GM19025 (cell line): ENCODE measurements at regions not wholly inside any gene's neighbourhood (a gene's known extent, or its start where the extent isn't known, plus 50 kb on each side); places are given as distances from the start of the nearest gene placed in this dataset.

Experiments
- ATAC-seq: cut with Tn5 transposase; IDR thresholded peaks from one replicate; pipeline ENCODE4 v1.9.1; 2021; ENCODE audit warnings: mild to moderate bottlenecking, low read depth, moderate library complexity; ENCODE audit not compliant: unreplicated experiment

DNA sequence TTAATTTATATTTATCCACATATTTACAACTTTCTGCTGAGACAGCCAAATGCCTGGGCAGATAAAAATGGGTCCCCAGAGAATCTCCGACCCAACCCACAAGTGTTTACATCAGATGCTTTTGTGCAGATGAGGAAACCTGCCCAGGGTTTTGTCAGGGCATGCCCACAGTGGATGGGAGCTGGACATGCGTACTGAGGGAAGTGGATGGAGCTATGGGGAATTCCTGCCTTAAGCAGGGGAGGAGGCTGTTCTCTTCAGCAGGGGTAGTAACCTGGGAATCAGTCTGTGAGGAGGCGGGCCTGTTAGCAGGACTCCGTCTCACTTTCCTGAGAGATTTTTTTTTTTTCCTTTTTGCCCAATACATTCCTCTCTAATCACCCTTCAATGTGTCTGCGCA is 122.9 kb downstream of the RFC3 start:
- ATAC-seq: no peak

DNA sequence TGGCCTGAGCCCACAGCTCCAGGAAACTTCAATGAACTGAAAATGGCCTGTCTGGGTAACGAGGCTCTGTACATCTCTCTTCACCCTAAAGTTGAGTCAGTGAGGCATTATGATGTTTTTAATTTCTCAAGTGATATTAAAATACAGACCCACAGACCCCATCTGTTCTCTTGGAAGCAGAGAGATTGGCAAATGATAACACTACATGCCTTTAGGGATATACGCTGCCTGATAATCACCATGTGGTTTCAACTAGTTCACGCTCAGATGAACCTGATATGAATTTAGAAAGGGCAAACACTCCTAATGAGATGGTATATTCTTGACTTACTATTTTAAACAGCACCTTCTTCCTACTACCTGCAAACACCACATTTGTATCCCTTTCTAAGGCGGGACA is 127.5 kb downstream of the RFC3 start:
- ATAC-seq: no peak

DNA sequence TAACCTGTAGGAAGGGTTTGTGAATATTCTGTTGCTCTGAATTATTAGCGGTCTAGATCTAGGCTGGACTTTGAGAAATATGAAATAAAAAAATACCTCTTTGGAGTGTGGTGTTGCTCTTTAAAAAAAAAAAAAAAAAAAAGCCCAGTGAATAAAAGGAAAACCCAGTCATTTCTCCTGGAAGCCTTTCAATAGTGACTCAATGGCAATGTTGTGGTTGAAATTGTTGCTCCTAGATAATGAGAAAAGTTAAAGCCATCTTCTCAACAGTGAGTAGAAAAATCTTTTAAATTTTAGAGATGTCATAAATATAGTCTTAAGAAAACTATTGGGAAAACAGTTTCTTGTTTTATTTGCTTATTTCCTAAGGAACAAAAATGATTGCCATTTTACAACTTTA is 135.3 kb downstream of the RFC3 start:
- no peak for ATAC-seq

DNA sequence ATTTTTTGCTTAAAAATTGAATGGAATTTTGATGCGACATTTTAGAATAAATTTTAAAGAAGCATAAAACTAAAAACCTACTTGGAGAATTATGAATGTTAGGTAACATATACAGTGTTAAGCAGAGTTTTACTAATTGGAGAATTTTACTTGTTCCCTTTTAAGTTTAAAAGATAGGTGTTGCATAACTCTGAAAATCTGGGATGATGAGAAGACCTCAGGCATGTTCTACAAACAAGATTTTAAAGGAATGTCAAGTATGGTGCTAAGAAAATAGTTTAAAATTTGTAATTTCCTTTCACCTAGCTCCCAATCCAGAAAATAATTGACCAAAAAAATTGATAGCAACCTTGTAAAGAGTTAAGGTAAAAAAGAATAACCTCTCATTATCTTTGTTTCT is 135.8 kb downstream of the RFC3 start:
- no peak for ATAC-seq

DNA sequence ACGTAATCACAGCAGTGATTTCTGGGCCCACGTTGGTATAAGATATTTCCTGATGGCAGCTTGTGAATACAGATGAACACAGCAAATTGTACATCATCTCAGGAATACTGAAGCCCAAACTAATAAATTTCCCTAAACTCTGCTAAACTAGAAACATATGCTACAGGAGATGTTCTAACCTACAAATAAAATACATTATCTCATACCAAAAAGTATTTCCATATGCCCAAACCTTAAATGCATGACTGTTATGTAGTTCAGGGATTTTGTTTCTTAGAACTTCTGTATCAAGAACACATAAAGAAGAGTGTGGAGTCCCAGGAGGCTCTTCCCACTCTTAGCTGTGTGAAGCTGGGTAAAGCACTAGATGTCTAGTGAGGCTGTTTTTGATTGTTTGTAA is 138.4 kb downstream of the RFC3 start:
- no peak for ATAC-seq

DNA sequence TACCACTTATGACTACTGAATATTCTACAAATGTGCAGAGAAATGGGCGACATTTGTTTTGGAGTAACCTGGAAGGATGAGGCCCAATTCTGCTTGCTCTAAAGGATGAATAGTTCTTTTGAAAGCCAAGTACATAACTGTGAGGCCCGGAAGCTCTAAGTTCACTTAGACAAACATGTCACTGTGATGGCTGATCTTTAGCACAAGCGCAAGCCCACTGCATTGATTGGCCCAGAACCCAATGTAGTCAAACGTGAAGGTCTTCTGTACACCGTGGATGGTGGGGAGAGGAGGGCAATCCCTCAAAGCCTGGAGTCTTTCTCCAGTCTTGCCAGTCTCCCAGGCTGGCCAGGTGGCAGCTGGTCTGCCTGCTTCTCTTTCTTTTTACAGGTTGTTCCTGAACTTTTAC is 139.6 kb downstream of the RFC3 start:
- ATAC-seq: no peak

DNA sequence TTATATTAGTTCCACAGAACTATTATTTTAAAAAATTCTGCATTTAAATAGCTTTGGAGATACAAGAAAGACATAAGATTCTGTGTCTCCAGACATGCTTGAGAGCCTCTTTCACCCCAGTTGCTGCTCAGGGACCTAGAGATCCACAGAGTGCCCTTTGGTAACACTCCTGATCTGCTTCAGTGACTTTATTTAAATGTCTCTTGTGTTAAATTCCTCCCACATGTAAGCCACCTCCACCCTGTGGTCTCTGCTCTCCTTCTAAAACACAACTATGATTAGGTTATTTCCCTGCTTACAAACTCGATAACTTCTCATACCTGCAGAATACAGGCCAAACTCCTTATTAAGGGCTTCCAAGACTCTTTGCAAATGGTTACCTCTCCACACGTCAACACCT is 141.0 kb downstream of the RFC3 start:
- no peak for ATAC-seq

DNA sequence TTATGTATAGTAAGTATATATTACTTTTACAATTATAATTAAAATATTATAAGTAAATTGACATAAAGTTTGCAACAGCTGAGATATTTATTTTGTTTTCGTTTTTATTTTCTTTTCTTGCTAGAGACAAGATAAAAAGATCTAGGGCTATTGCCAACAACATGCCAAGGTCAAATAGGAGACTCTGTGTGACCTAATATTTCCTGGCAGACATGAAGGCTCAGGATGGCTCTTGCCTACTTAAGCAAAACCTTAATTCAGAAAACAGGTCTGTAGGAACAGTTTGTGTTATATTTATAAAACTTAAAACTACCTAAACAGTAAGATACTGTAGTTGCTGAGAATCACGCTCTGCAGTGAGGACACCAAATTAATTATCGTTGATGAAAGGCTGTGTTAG is 145.2 kb downstream of the RFC3 start:
- ATAC-seq: no peak

DNA sequence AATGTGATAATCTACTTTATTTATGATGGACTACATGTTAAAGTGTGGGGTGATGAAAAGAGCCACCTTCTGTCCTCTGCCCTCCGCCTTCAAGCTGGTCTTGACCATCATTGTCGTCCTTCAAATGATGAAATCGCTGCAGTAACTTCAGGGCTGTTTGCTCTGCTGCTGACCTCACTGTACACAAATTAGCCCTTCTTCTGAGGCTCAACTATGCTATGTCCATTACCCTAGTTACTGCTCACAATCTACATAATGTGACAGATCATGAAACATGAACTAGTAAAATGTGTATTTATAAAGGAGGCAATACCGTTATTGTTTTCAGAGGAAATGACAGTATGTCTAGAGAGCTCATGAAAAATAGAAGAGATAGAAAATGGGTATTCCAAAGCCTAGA is 145.9 kb downstream of the RFC3 start:
- ATAC-seq: no peak

DNA sequence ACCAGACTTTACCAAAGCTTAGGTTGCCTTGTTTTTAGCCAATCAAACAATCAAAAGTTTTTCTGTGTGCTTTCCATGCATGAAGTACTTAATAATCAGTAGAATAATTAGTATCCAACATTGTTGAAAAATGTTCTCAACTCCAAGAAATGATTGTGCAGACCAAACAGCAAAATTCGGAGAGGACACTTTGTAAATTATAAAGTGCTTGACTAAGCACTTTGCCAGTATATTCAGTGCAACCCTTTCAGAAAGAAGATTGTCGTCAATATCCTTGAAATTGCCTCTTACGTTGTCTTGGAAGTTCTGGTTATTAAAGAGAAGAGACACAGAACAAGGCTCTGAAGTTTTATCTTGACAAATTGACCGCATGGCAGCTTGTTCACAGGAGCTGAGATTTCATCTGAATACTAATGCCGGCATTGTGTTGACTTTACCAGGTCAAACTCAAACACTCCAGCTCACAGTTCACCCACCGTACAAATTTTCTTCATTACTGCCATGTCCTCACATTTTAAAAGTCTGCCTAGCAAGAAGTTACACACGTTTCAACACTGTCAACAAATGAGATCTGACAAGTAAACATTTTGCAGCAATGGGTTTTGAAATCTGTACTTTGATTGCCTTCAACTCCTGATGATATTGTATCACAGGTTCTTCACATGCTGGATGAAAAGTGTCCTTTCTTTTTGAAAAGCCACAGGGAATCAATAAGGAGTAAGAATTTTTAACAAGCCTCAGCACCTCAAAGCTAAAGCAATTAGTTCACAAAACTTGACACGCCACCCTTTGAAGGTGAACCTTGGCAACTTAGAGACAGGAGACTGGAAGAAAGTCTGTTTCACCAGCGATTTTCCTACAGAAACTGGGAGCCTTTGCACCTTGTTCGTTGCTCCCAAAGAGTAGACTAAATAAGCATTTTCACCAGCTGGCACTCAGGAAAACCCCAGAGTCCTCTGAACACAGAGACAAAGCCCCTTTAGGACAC is 150.9 kb downstream of the RFC3 start:
- no peak for ATAC-seq

DNA sequence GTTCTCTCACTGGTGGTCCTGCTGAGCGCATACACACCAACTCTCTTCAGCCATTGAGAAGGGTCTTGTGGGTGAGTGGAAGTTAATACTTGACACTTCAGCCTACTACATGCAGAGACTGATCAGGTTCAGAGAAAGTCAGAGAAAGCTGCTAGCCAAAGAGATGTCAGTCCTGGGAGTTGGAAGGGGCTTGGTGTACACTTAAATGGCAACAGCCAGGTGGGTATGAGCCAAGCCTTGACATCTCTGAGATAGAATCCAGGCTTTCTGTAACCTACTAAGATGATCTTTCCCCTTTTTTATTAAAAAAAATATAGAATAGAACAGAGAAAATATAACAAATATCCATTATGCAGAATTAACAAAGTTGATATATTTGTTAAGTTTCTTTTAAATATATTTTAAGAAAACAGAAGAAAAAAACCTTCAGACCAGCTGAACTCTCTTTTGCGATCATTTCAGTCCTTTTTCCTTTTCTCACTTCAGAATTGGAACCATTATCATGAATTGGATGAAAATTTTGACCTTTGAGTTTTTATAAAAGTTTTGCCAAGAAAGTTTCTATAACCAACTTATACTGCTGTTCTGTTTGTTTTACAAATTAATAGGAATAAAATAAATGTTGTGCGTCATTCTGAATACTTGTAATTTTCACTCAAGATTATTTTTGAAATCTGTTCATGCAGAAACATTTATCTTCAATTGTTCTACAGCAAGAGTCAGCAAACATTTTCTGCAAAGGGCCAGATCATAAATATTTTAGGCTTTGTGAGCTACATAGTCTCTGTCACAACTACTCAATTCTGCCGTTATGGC is 153.0 kb downstream of the RFC3 start:
- no peak for ATAC-seq

DNA sequence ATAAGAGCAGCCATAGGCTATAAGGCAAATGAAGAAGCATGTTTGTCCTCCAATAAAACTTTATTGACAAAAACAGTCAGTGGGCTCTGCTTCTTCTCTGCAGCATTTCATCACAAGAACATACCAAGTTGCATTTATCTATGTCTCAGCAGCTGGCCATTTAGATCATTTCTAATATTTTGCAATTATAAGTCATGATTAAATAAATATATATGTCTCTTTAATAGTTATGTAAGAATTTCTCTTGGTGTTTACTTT is 153.5 kb downstream of the RFC3 start:
- ATAC-seq: no peak

DNA sequence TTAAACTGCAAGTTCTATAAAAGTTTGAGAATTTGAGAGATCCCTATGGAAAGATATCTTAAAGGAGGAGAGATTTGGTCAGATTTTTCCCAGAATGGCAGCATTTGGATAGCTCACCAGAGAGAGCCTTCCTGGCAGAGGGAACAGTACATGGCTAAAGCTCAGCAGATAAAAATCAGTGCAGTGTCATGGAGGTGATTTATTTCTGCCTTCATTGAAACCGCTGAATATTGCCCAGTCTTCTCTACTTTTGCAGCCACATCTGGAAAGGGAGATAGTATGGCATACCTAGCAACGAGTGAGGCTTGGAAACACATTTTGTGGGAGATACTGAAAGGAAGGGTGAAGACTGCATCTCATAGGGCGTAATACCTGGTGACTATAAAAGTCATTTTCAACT is 155.2 kb downstream of the RFC3 start:
- ATAC-seq: no peak

DNA sequence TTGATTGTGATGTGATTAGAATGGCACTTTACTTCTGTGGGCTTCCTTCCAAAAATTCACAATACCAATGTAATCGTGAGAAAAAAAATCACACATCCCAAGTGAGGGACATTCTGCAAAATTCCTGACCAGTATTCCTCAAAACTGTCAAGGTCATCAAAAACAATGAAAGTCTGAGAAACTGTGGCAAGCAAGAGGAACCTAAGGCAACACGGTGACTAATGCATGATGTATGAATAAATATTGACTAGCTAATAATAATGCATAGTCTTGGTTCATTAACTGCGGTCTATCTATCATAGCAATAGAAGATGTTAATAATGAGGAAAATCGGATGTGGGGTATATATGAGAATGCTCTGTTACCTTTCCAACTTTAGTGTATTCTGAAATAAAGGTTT is 159.0 kb downstream of the RFC3 start:
- ATAC-seq: no peak

DNA sequence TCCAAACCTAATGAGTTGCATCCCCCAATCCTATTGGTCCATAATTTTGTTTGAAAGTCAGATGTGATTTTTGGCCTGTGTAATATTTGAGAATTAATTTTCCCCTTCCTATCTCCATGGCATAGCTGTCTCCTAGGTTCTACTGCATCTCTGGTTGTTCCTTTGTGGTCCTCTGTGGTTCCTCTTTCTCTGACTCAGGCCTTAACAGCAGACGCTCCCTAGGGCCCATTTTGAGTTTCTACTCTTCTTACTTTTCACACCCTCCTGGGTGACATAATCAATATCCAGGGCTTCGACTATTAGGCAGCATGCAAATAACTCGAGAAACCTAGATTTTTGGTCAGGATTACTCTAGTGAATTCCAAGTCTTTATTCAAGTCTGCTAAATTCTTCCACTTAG is 160.7 kb downstream of the RFC3 start:
- no peak for ATAC-seq

DNA sequence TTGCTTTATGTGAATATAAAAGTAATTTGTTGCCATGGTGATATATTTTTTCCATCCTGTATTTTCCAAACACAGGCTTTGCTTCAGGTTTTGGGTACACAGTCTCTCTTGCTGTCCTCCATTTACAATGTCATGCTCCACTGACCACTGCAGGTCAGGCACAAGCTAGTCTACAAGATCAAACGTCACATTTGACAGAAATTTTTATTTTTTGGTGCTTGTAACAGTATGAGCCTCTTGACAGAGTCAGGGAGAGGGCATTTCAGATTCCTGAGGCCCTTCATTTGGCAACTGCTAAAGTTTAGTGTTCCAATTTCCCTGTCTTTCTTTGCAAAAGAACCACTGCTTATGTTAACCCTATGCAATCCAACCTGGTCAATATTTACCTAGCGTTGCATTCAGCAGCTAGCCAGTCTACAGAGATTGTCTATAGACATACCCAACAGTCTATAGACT is 175.0 kb downstream of the RFC3 start:
- ATAC-seq: no peak

DNA sequence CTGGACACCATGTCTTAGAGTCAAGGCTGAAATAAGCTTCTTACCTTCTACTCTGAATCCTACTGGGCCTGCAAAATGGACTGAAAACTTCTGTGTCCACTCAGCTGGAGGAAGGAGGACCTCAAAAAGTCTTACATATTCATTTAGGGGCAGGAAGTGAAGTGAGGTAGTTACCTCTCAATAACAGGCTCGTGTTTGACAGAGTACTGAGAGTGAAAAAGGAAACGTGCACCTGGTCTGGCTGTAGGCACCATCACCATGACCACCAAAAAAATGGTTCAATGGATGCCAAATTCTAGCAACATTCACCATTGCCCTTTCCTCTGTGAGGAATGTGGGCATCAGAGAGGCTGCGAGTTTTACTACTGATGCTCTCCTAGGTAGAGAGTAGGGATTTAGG is 176.2 kb downstream of the RFC3 start:
- no peak for ATAC-seq

DNA sequence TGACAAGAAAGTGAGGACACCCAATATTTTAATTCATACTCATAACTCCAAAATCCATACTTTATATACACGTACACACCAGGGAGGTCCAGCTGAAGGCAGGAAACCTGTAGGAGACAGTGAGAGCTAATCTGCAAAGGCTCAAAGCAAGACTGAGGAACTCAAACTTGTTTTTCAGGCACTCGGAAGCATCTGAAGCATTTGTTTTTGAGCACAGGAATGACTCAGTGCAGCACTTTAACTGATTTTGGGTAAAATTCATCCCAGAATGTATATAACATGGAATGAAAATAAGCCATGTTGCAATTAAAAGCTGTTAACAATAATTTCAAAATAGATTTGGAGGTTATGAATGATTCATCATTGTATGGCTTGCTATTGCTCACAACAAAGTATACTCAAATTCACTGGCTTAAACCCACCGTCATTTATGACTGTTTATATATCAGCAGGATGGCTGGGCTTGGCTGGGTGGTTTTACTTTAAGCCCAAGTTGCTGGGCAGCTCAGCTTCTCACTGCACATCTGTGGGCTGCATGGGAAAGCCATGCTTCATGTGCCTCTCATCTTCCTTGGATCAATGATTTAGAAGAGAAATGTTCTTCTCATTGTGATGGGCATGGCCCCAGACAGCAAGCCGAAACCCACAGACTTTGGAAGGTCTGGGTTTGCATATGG is 177.0 kb downstream of the RFC3 start:
- no peak for ATAC-seq

DNA sequence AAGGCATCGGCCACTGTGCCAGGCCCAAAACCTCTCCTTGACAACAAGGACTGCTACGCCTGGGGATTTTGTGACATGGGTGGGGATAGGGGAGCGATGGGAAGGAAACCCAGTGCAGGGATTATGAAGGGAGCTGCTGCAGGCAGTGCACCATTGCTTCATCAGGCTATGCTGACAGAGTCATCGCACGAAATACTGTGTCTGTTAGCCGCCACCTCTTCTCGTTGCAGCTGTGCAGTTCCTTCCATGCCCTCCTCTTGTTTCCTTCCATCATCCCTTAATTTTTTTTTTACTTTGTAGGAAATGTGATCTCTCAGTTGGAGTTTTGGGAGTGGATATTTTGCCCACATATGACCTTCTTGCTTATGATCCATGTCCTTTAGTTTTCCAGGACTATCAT is 178.7 kb downstream of the RFC3 start:
- ATAC-seq: no peak

DNA sequence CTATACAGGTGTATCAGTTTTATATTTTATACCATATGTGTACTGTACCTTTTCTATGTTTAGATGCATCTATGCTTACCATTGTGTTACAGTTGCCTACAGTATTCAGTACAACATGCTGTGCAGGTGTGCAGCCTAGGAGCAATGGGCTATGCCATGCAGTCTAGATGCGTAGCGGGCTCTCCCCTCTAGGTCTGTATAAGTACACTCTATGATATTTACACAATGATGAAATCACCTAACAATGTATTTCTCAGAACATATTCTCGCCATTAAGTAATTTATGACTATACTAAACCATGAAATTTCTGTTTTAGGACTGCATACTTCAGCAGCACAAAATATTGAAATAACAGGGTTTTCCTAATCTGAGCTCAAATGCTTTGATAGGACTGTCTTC is 179.6 kb downstream of the RFC3 start:
- ATAC-seq: no peak
